ENCODE measurements at regions not wholly inside any gene's neighbourhood (a gene's known extent, or its start where the extent isn't known, plus 50 kb on each side); places are given as distances from the start of the nearest gene placed in this dataset.
"Not testable (repeated sequence)": the region's sequence is repeated elsewhere in the genome, so short reads cannot be mapped to it uniquely, and the experiment has no call there.

DNA sequence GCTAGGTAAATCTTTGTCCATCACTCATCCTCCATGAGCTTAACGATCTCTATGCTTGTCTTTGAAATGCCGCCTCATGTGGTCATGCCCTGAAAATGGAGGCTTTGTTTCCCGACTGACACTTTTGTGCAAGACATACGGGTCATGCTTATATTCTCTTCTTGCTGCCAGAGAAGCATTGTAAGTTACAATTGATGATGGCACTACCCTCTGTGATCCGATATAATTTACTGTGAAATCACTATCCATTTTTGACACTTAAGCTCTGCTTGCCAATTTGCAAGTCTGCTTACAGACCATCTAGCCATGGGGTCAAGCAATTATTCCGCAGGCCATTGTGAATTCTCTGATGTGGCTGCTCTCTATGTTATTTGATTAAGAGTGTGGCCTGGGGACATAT is 650.0 kb downstream of the FLRT2 start:
- Mint-ChIP-seq H3K27ac (no peak overlapping the region), H3K27me3 (no peaks in the 10 kb centered on the region), H3K36me3 (ENCODE audit: low read depth) (no peaks in the 10 kb centered on the region), H3K4me3 (no peak overlapping the region), H3K4me1 (ENCODE audit: low read depth) (no peaks in the 10 kb centered on the region), H3K9me3 (peaks cover 15% of the 10 kb centered on the region)

DNA sequence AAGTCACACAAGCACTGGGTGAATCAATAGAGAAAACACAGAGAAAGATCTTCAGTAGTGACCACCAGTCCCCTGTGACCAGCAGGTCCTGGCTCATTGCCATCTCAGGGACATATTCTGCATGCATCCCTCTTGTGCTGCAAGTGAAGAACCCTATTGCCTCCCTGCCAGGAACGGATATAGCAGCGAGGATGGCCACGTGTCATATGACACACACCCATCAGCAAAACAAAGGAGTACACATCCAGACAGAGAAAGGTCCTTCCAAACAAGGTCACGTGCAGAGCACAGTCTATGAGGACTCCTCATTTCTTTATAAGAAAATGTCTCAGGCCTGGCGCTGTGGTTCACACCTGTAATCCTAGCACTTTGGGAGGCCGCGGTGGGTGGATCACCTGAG is 638.4 kb downstream of the FLRT2 start:
- H3K27me3 Mint-ChIP-seq = no peaks in the 10 kb centered on the region
- no peaks in the 10 kb centered on the region for H3K4me1 Mint-ChIP-seq (ENCODE audit: low read depth)
- no peak overlapping the region for H3K27ac Mint-ChIP-seq
- H3K36me3 Mint-ChIP-seq (ENCODE audit: low read depth) = no peaks in the 10 kb centered on the region
- no peak overlapping the region for H3K4me3 Mint-ChIP-seq
- H3K9me3 Mint-ChIP-seq = peaks cover 5% of the 10 kb centered on the region

DNA sequence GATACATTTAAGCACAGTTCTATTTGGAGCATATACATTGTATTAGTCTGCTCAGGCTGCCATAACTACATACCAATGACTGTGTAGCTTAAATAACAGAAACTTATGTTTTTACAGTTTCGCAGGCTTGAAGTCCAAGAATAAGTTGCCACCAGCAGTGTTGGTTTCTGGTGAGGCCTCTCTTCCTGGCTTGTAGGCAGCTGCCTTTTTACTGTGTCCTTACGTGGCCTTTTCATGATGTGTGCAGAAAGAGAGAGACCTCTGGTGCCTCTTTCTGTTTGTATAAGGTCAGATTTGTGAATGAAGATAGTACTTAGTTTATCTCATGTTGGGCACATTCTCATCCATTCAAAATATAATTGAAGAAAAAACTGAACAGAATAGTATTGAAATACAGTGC is 636.6 kb downstream of the FLRT2 start:
- Mint-ChIP-seq H3K9me3 (peaks cover 5% of the 10 kb centered on the region), H3K27me3 (no peaks in the 10 kb centered on the region), H3K4me3 (no peak overlapping the region), H3K36me3 (ENCODE audit: low read depth) (no peaks in the 10 kb centered on the region), H3K27ac (no peak overlapping the region), H3K4me1 (ENCODE audit: low read depth) (no peaks in the 10 kb centered on the region)

DNA sequence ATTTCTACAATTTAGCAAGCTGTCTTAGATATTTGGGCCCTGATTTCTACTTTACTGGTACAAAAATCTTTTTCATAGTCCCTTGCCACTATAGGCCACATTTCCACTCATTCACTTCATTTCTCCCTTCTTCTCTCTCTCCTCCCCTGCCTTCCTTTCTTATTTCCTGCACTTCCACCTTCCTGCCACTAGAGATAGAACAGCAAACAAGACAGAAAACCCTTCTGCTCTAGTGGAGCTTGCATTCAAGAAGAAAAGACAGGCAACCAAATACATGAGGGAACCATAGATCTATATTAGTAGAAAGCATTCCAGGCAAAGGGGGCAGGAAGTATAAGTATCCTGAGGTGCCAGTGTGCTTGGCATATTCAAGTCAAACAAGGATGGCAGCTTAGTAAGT is 623.5 kb downstream of the FLRT2 start:
- Mint-ChIP-seq H3K4me3 (no peak overlapping the region), H3K36me3 (ENCODE audit: low read depth) (no peaks in the 10 kb centered on the region), H3K4me1 (ENCODE audit: low read depth) (no peaks in the 10 kb centered on the region), H3K27me3 (no peaks in the 10 kb centered on the region), H3K27ac (no peak overlapping the region), H3K9me3 (no peaks in the 10 kb centered on the region)

DNA sequence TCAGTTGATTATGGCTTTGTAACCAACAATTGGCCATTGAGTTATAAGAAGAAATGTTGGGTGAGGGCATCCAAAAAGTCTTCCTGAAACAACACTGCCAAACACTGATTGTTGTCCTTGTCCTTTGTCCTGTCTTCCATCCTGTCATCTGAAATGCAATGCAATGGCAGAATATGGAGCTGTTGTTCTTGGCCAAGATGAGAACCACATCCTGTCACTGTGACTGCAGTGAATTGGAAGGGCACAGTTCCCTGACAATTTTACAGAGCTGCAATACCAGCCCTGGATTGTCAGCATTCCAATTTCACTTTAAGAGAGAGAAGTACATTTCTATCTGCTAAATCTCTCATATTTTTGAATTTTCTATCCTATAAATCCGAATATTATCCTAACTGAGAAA is 613.3 kb downstream of the FLRT2 start:
- Mint-ChIP-seq H3K4me3 (no peak overlapping the region), H3K27me3 (no peaks in the 10 kb centered on the region), H3K36me3 (ENCODE audit: low read depth) (no peaks in the 10 kb centered on the region), H3K27ac (no peak overlapping the region), H3K4me1 (ENCODE audit: low read depth) (no peaks in the 10 kb centered on the region), H3K9me3 (peaks cover 22% of the 10 kb centered on the region)

DNA sequence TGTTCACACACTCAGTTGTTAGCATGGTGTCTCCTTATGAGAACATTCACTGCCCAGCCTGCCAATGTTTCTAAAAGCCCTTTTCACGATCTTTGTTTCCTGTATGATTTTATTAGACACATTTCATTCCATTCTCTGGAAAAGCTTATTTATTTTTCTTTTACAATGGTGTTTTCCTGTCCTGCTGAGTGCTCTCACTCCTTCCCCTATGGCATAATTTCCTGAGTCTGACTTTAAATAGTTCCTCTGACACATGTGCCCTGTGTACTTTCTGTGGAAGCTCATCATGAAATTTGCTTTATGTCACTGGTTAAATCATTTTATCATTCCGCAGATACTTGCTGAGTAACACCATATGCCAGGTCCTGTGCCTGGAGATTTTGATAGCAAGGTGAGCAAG is 612.0 kb downstream of the FLRT2 start:
- no peak overlapping the region for H3K27ac Mint-ChIP-seq
- peaks cover 23% of the 10 kb centered on the region for H3K9me3 Mint-ChIP-seq
- no peaks in the 10 kb centered on the region for H3K36me3 Mint-ChIP-seq (ENCODE audit: low read depth)
- no peaks in the 10 kb centered on the region for H3K27me3 Mint-ChIP-seq
- H3K4me3 Mint-ChIP-seq = no peak overlapping the region
- H3K4me1 Mint-ChIP-seq (ENCODE audit: low read depth) = no peaks in the 10 kb centered on the region

DNA sequence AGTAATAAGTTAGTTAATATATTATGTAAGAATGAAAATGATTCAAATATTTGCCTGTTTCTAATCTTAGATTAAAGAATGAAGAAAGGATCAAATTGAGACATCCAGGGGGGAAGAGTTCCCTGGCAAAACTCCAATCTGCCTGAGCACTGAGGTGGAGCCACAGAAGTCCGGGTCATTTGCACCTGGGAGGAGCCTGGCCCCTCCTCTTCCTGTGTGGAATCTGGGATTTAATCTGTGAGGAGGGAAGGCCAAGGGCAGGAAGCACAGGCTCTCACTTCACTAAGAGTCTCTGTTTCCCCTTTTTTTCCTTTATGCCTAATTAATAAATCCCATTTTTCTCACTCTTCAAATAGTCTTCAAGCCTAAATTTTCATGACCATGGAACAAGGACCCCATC is 599.5 kb downstream of the FLRT2 start:
- H3K4me3 Mint-ChIP-seq = no peak overlapping the region
- H3K36me3 Mint-ChIP-seq (ENCODE audit: low read depth) = peaks cover 8% of the 10 kb centered on the region
- no peaks in the 10 kb centered on the region for H3K27me3 Mint-ChIP-seq
- no peak overlapping the region for H3K27ac Mint-ChIP-seq
- H3K9me3 Mint-ChIP-seq = peaks cover 13% of the 10 kb centered on the region
- no peaks in the 10 kb centered on the region for H3K4me1 Mint-ChIP-seq (ENCODE audit: low read depth)

DNA sequence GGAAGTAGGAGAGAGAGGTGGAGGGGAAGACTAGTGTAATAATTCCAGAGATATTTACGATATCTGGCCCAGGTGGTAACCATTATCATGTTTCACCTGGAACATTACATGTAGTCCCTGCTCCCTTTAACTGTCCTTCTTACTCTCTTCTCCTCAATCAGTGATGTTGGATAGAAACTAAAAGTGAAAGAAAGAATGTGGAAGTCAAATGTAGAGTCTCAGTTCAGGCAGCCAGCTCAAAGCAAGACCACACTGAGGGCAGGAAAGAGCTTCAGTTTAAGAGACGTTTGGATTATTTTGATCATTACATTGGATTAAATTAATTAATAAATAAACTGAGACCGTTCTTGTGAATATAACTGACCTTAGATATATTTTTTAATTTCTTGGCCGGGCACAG is 594.4 kb downstream of the FLRT2 start:
- H3K4me1 Mint-ChIP-seq (ENCODE audit: low read depth) = no peaks in the 10 kb centered on the region
- H3K36me3 Mint-ChIP-seq (ENCODE audit: low read depth) = peaks cover 10% of the 10 kb centered on the region
- H3K27ac Mint-ChIP-seq = no peak overlapping the region
- peaks cover 4% of the 10 kb centered on the region for H3K9me3 Mint-ChIP-seq
- H3K27me3 Mint-ChIP-seq = no peaks in the 10 kb centered on the region
- no peak overlapping the region for H3K4me3 Mint-ChIP-seq

DNA sequence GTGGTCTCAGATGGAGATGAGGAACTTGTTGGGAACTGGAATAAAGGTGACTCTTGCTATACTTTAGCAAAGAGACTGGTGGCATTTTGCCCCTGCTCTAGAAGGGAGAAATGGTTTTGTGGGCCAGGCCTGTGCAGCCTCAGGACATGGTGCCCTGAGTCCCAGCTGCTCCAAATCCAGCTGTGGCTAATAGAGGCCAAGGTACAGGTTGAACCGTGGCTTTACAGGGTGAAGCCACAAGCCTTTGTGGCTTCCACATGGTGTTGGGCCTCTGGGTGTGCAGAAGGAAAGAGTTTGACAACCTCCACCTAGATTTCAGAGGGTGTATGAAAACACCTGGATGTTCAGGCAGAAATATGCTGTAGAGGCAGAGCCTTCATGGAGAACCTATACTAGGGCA is 586.0 kb downstream of the FLRT2 start:
- H3K4me3 Mint-ChIP-seq = no peak overlapping the region
- H3K4me1 Mint-ChIP-seq (ENCODE audit: low read depth) = no peaks in the 10 kb centered on the region

DNA sequence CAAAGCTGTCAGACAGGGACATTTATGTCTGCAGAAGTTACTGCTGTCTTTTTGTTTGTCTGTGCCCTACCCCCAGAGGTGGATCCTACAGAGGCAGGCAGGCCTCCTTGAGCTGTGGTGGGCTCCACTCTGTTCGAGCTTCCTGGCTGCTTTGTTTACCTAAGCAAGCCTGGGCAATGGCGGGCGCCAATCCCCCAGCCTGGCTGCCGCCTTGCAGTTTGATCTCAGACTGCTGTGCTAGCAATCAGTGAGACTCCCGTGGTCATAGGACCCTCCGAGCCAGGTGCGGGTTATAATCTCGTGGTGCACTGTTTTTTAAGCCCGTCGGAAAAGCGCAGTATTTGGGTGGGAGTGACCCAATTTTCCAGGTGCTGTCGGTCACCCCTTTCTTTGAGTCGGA is 580.9 kb downstream of the FLRT2 start:
- not testable (repeated sequence) for H3K9me3 Mint-ChIP-seq; H3K4me3 Mint-ChIP-seq; H3K27me3 Mint-ChIP-seq; H3K27ac Mint-ChIP-seq; H3K36me3 Mint-ChIP-seq (ENCODE audit: low read depth); H3K4me1 Mint-ChIP-seq (ENCODE audit: low read depth)

More for the DNA sequence above, 586.0 kb downstream of the FLRT2 start:
- peaks cover 25% of the 10 kb centered on the region for H3K9me3 Mint-ChIP-seq
- H3K36me3 Mint-ChIP-seq (ENCODE audit: low read depth) = peaks cover 10% of the 10 kb centered on the region
- H3K27me3 Mint-ChIP-seq = no peaks in the 10 kb centered on the region
- H3K27ac Mint-ChIP-seq = no peak overlapping the region

DNA sequence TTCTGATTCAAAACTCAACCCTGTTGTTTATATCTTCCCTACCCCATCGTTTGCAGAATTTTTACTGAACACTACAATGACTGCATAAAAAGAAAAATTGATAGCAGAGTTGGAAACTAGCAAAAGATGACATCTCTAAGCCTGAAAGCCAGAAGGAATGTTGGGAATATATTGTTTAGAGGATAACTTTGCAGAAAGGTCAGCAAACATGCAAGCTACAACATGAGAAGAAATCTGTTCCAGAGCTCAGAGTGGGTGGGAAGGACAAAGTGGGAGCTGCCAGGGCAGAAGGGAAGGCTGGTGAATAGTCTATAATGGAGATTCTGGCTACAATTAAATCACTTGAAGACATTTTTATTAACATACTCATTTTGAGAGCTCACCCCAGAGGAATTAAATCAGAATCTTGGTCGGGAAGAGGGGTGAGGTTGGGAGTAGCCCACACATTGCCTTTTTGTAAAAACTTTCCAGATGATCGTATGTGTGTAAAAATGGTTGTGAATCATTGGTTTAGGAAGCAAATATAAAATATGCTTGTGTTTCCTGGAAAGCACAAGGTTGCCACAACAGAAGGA is 574.8 kb downstream of the FLRT2 start:
- Mint-ChIP-seq H3K9me3 (peaks cover 14% of the 10 kb centered on the region), H3K4me3 (no peak overlapping the region), H3K4me1 (ENCODE audit: low read depth) (no peaks in the 10 kb centered on the region), H3K36me3 (ENCODE audit: low read depth) (peaks cover 23% of the 10 kb centered on the region), H3K27ac (no peak overlapping the region), H3K27me3 (no peaks in the 10 kb centered on the region)

DNA sequence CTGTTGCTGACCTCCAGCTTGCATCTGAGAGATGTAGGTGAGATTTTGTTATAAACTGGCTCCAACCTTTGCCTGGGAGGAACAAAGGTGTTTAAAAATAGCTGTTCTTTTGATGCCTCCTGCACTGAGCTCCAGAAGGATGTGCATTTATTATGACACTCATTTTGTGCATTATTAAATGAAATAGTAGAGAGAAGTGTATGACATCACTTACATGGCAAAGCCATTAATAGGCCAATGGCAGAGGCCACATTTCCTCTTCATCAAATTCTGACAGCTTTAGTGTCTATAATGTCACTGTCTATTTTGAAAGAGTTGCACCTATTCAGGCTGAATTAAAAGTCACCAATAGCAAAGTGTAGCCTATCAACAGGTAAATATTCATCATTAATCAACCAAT is 564.6 kb downstream of the FLRT2 start:
- Mint-ChIP-seq H3K9me3 (peaks cover 23% of the 10 kb centered on the region), H3K27ac (no peak overlapping the region), H3K4me1 (ENCODE audit: low read depth) (no peaks in the 10 kb centered on the region), H3K4me3 (no peak overlapping the region), H3K27me3 (no peaks in the 10 kb centered on the region), H3K36me3 (ENCODE audit: low read depth) (peaks cover 4% of the 10 kb centered on the region)

DNA sequence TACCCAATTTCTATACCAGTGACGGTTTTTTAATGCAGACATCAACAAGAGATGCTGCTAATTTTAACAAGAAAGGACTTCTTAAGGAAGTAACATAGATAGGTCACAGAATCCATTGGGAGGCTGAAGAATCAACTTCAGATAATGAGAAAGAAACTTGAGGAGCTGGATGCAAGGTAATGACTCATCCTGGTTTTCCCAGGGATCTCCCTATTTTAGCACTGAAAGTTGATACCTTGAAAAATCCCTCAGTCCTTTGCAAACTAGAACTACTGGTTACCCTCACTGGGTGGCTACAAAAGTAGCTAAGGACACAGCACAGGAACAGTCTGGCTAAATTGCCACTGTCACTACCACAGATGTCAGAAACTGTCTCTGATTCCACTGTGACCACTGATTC is 561.9 kb downstream of the FLRT2 start:
- Mint-ChIP-seq H3K27ac (no peak overlapping the region), H3K4me3 (no peak overlapping the region), H3K27me3 (no peaks in the 10 kb centered on the region), H3K36me3 (ENCODE audit: low read depth) (peaks cover 4% of the 10 kb centered on the region), H3K9me3 (peaks cover 23% of the 10 kb centered on the region), H3K4me1 (ENCODE audit: low read depth) (no peaks in the 10 kb centered on the region)

DNA sequence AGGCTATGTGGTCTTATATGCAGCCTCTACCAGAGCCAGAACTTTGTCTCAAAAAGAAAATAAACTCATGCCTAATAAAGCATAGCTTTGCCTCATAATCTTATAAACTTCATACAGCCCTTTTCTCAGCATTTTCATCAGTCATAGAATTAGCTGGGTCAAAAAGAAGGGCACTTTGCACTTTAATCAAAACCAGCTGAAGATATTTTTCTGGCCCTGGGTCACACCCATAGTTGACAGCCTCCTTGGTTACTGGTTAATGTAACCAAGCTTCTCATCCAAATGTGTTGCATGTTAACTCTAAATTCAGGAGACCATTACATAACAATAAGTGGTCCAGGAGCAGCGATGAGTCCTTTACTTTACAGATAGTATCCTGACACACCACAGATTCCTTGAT is 558.2 kb downstream of the FLRT2 start:
- Mint-ChIP-seq H3K4me3 (no peak overlapping the region), H3K27ac (no peak overlapping the region), H3K36me3 (ENCODE audit: low read depth) (peaks cover 4% of the 10 kb centered on the region), H3K4me1 (ENCODE audit: low read depth) (no peaks in the 10 kb centered on the region), H3K27me3 (no peaks in the 10 kb centered on the region), H3K9me3 (peaks cover 13% of the 10 kb centered on the region)

DNA sequence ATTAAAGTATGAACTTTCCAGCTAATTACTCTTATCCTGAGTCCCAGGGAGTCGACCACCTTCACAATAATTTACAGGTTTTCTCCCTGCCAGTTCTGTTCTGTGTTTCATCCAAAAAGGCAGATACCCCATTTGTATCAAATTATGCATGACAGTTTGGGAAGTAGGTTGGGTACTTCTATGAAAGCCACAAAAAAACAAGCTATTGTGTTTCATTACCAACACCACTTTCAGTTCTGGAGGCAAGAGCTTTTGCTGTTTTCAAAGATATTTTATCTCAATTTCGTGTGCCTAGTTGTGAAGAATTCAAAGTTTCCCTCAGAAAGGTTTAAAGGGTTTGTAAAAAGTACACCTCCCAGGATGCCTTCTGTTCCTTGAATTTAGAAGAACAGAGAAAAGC is 557.4 kb downstream of the FLRT2 start:
- Mint-ChIP-seq H3K27me3 (no peaks in the 10 kb centered on the region), H3K9me3 (peaks cover 7% of the 10 kb centered on the region), H3K27ac (no peak overlapping the region), H3K36me3 (ENCODE audit: low read depth) (no peaks in the 10 kb centered on the region), H3K4me1 (ENCODE audit: low read depth) (no peaks in the 10 kb centered on the region), H3K4me3 (no peak overlapping the region)

DNA sequence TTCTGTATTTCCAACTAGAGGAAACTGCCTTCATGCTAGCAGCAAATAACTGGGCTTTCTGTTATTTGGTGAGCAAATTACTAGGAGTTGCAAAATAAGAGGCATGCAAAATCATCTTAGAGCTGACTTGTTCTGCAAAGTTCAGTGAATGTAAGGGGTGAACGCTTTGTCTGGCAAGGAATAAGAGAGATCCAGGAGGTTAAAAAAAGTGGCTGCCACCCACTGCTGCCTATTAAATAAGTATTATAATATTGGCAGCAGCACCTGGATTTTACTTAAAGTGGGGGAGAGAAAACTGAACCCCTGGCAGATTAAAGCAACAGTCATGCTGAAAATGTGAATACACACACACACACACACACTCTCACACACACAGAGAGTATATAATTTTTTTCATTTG is 557.0 kb downstream of the FLRT2 start:
- peaks cover 8% of the 10 kb centered on the region for H3K9me3 Mint-ChIP-seq

More for the DNA sequence above, 557.0 kb downstream of the FLRT2 start:
- peaks cover under 1% of the 10 kb centered on the region for H3K36me3 Mint-ChIP-seq (ENCODE audit: low read depth)
- no peaks in the 10 kb centered on the region for H3K4me1 Mint-ChIP-seq (ENCODE audit: low read depth)
- H3K4me3 Mint-ChIP-seq = no peak overlapping the region
- no peaks in the 10 kb centered on the region for H3K27me3 Mint-ChIP-seq
- no peak overlapping the region for H3K27ac Mint-ChIP-seq

All from stimulated activated naive CD8-positive, alpha-beta T cell treated with anti-CD3 and anti-CD28 coated beads, Interleukin-15, Interleukin-2, amounts not matched to agents 100 ng/mL and 50 ng/mL, for 24 hours (primary cell).